Ishikawa (cell line): ENCODE measurements at regions not wholly inside any gene's neighbourhood (a gene's known extent, or its start where the extent isn't known, plus 50 kb on each side); places are given as distances from the start of the nearest gene placed in this dataset.

Source experiments
- CREB1 ChIP-seq: IDR thresholded peaks from 2 replicates; pipeline ENCODE4 v1.6.1; 2012; ENCODE audit warnings: low read depth
- EP300 ChIP-seq: IDR thresholded peaks from 2 replicates; pipeline ENCODE4 v1.6.1; 2012; ENCODE audit warnings: borderline replicate concordance
- FOXM1 ChIP-seq: IDR thresholded peaks from 2 replicates; pipeline ENCODE4 v1.6.1; 2012; ENCODE audit warnings: low read depth, borderline replicate concordance
- RAD21 ChIP-seq: IDR thresholded peaks from 2 replicates; pipeline ENCODE4 v1.6.1; 2012; ENCODE audit warnings: low read depth
- REST ChIP-seq: IDR thresholded peaks from 2 replicates; pipeline ENCODE4 v1.6.1; 2012; ENCODE audit warnings: low read depth, mild to moderate bottlenecking
- USF1 ChIP-seq: IDR thresholded peaks from 2 replicates; pipeline ENCODE4 v1.6.1; 2012
- YY1 ChIP-seq: IDR thresholded peaks from 2 replicates; pipeline ENCODE4 v1.6.1; 2012; ENCODE audit warnings: low read depth
- ZBTB7A ChIP-seq: IDR thresholded peaks from 2 replicates; pipeline ENCODE4 v1.6.1; 2012; ENCODE audit warnings: low read depth

- no peak for TF ChIP-seq ZBTB7A
- no peak for TF ChIP-seq EP300
- TF ChIP-seq REST: no peak
- no peak for TF ChIP-seq CREB1
- no peak for TF ChIP-seq FOXM1
- no peak for TF ChIP-seq RAD21
- no peak for TF ChIP-seq YY1
- TF ChIP-seq USF1: no peak
These were observed 91.9 kb upstream of the CEP78 start for GRCh38 chr9:78144008-78144381.
